C4-2B (cell line): ENCODE measurements at regions not wholly inside any gene's neighbourhood (a gene's known extent, or its start where the extent isn't known, plus 50 kb on each side); places are given as distances from the start of the nearest gene placed in this dataset.

Experiments
- CTCF ChIP-seq: fragments of 450-650 bp; conservative IDR thresholded peaks from 2 replicates; pipeline ENCODE4 v1.5.1; 2017; ENCODE audit warnings: mild to moderate bottlenecking
- ZFX ChIP-seq: fragments of 450-650 bp; IDR thresholded peaks from 2 replicates; pipeline ENCODE4 v1.6.1; 2017

DNA sequence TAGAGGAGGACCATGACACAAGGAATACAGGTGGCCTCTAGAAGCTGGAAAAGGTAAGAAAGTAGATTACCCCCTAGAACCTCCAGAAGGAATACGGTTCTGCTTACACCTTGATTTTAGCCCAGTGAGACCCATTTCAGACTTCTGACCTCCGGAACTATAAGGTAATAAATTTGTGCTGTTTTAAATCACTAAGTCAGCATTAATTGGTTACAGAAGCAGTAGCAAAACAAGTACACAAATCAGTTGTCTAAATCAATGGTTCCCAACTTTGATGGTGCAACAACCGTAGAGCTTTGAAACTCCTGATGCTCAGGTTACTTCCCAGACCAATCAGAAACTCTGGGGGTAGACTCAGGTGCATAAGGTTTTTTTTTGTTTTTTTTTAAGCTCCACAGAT lies 113.6 kb downstream of the RTL9 start:
- TF ChIP-seq CTCF (no peak), ZFX (no peak)
